Hepatocyte (in vitro differentiated cells): ENCODE measurements at regions not wholly inside any gene's neighbourhood (a gene's known extent, or its start where the extent isn't known, plus 50 kb on each side); places are given as distances from the start of the nearest gene placed in this dataset.

Experiments
- DNase-seq: peaks from one replicate; pipeline ENCODE4 v3.0.0-alpha.2; 2016; ENCODE audit warnings: low spot score
- H2AFZ ChIP-seq: fragments of 200-600 bp; sonication (generic); 2 replicates; pipeline ENCODE4 v1.6.0; 2016; ENCODE audit warnings: antibody characterized with exemption, mild to moderate bottlenecking
- H3K27ac ChIP-seq: fragments of 200-600 bp; sonication (generic); 2 replicates; pipeline ENCODE4 v1.5.1; 2016; ENCODE audit warnings: mild to moderate bottlenecking
- H3K27me3 ChIP-seq: fragments of 200-600 bp; sonication (generic); 2 replicates; pipeline ENCODE4 v1.6.1; 2016
- H3K36me3 ChIP-seq: fragments of 200-600 bp; sonication (generic); replicated peaks from 2 replicates; pipeline ENCODE4 v1.5.1; 2016; ENCODE audit warnings: low read depth; ENCODE audit not compliant: insufficient read depth
- H3K4me1 ChIP-seq: fragments of 200-600 bp; sonication (generic); 2 replicates; pipeline ENCODE4 v1.5.1; 2016; ENCODE audit warnings: mild to moderate bottlenecking, moderate library complexity; ENCODE audit not compliant: insufficient read depth
- H3K4me2 ChIP-seq: fragments of 200-600 bp; sonication (generic); 2 replicates; pipeline ENCODE4 v1.6.0; 2016
- H3K4me3 ChIP-seq: fragments of 200-600 bp; sonication (generic); 2 replicates; pipeline ENCODE4 v1.5.1; 2016; ENCODE audit warnings: mild to moderate bottlenecking
- H3K79me2 ChIP-seq: fragments of 200-600 bp; sonication (generic); 2 replicates; pipeline ENCODE4 v1.6.0; 2017; ENCODE audit warnings: mild to moderate bottlenecking
- H3K9me2 ChIP-seq: fragments of 200-600 bp; sonication (generic); replicated peaks from 2 replicates; pipeline ENCODE4 v1.6.0; 2017; ENCODE audit warnings: mild to moderate bottlenecking; ENCODE audit not compliant: insufficient read depth
- H3K9me3 ChIP-seq: fragments of 200-600 bp; sonication (generic); 2 replicates; pipeline ENCODE4 v1.5.1; 2016; ENCODE audit warnings: low read depth, mild to moderate bottlenecking
- H4K20me1 ChIP-seq: fragments of 200-600 bp; sonication (generic); 2 replicates; pipeline ENCODE4 v1.6.0; 2016; ENCODE audit warnings: mild to moderate bottlenecking; ENCODE audit not compliant: insufficient read depth, poor library complexity, severe bottlenecking
- CTCF ChIP-seq: fragments of 200-600 bp; sonication (generic); IDR thresholded peaks from 2 replicates; pipeline ENCODE4 v1.5.1; 2016; ENCODE audit warnings: antibody characterized with exemption, mild to moderate bottlenecking; ENCODE audit not compliant: poor library complexity
- EZH2 ChIP-seq: fragments of 200-600 bp; sonication (generic); IDR thresholded peaks from 2 replicates; pipeline ENCODE4 v1.6.1; 2016; ENCODE audit warnings: antibody characterized with exemption, mild to moderate bottlenecking, borderline replicate concordance
- EZH2phosphoT487 ChIP-seq: fragments of 200-600 bp; sonication (generic); IDR thresholded peaks from one replicate; pipeline ENCODE4 v1.6.1; 2018; ENCODE audit warnings: antibody characterized with exemption, mild to moderate bottlenecking, low read depth, moderate library complexity; ENCODE audit not compliant: unreplicated experiment, severe bottlenecking
- WGBS: methylation state at CpG from one replicate; pipeline ENCODE4 v1.1.6; 2016; ENCODE audit warnings: low lambda C conversion rate; ENCODE audit errors: missing lambda C conversion rate; 5-methylcytosine and 5-hydroxymethylcytosine counted together

- no peak overlapping the region for H3K4me3 ChIP-seq
- no peak overlapping the region for H3K4me2 ChIP-seq
- no peak overlapping the region for H2AFZ ChIP-seq
- no peaks in the 10 kb centered on the region for H3K4me1 ChIP-seq
- no peaks in the 10 kb centered on the region for H3K9me3 ChIP-seq
- no peaks in the 10 kb centered on the region for H3K79me2 ChIP-seq
- 55% methylated on average over 3 of the region's 3 CpGs for WGBS
- TF ChIP-seq CTCF (no peak), EZH2phosphoT487 (no peak), EZH2 (no peak)
- no peak for DNase-seq
- H3K27me3 ChIP-seq, result no peaks in the 10 kb centered on the region
- H3K9me2 ChIP-seq, result no peaks in the 10 kb centered on the region
- no peaks in the 10 kb centered on the region for H3K36me3 ChIP-seq
- no peak overlapping the region for H3K27ac ChIP-seq
- no peaks in the 10 kb centered on the region for H4K20me1 ChIP-seq
Measured at GRCh38 chr3:5980475-5980874, 793.0 kb downstream of the EDEM1 start.

- Histone ChIP-seq H3K4me2 (no peak overlapping the region), H3K9me2 (no peaks in the 10 kb centered on the region), H3K4me1 (no peaks in the 10 kb centered on the region), H4K20me1 (no peaks in the 10 kb centered on the region), H2AFZ (no peak overlapping the region), H3K9me3 (no peaks in the 10 kb centered on the region), H3K4me3 (no peak overlapping the region), H3K27ac (no peak overlapping the region), H3K79me2 (no peaks in the 10 kb centered on the region), H3K27me3 (no peaks in the 10 kb centered on the region), H3K36me3 (no peaks in the 10 kb centered on the region)
- TF ChIP-seq EZH2phosphoT487 (no peak), CTCF (no peak), EZH2 (no peak)
- WGBS, result 38% methylated on average over 1 of the region's 1 CpG
- DNase-seq, result no peak
Measured at GRCh38 chr3:5994651-5995050, 807.1 kb downstream of the EDEM1 start.

GRCh38 chr3:6018456-6018855 lies 830.9 kb downstream of the EDEM1 start:
- WGBS, result 57% methylated on average over 2 of the region's 2 CpGs
- Histone ChIP-seq H2AFZ (no peak overlapping the region), H3K4me2 (no peak overlapping the region), H3K4me1 (no peaks in the 10 kb centered on the region), H3K27ac (no peak overlapping the region), H3K27me3 (no peaks in the 10 kb centered on the region), H3K9me3 (no peaks in the 10 kb centered on the region), H4K20me1 (no peaks in the 10 kb centered on the region), H3K9me2 (no peaks in the 10 kb centered on the region), H3K79me2 (no peaks in the 10 kb centered on the region), H3K4me3 (no peak overlapping the region), H3K36me3 (no peaks in the 10 kb centered on the region)
- DNase-seq, result no peak
- TF ChIP-seq EZH2phosphoT487 (no peak), CTCF (no peak), EZH2 (no peak)

- no peak overlapping the region for H3K4me2 ChIP-seq
- TF ChIP-seq EZH2phosphoT487 (no peak), EZH2 (no peak), CTCF (no peak)
- no peaks in the 10 kb centered on the region for H3K9me3 ChIP-seq
Measured at GRCh38 chr3:6022621-6023020, 835.1 kb downstream of the EDEM1 start.

More at GRCh38 chr3:6022621-6023020, 835.1 kb downstream of the EDEM1 start:
- H3K27ac ChIP-seq, result no peak overlapping the region
- DNase-seq, result no peak
- no peaks in the 10 kb centered on the region for H3K79me2 ChIP-seq
- no peak overlapping the region for H3K4me3 ChIP-seq
- no peaks in the 10 kb centered on the region for H3K9me2 ChIP-seq
- H4K20me1 ChIP-seq, result no peaks in the 10 kb centered on the region
- H3K36me3 ChIP-seq, result no peaks in the 10 kb centered on the region
- H2AFZ ChIP-seq, result no peak overlapping the region
- H3K27me3 ChIP-seq, result no peaks in the 10 kb centered on the region
- no peaks in the 10 kb centered on the region for H3K4me1 ChIP-seq
